HepG2 (cell line): ENCODE measurements at regions not wholly inside any gene's neighbourhood (a gene's known extent, or its start where the extent isn't known, plus 50 kb on each side); places are given as distances from the start of the nearest gene placed in this dataset.

Source experiments
- ATAC-seq: fragments of 200-7000 bp; cut with Tn5 transposase; 3 replicates; pipeline ENCODE4 v1.9.1; 2020; ENCODE audit warnings: mild to moderate bottlenecking, moderate library complexity
- BruUV-seq: library from RNA; stranded (reverse); fragments of 400-500 nt; replicated peaks from 2 replicates; lab custom pipeline; 2021; lab: Mats Ljungman, UMichigan
- CTCF ChIA-PET: fragments of 300-600 bp; formaldehyde crosslinking; extraction: SDS; loops from one replicate; lab custom pipeline; 2021; ENCODE audit warnings: low total read pairs, inconsistent platforms, low intra/inter-chr PET ratio; lab: Yijun Ruan, JAX
- POLR2A ChIA-PET: fragments of 350-600 bp; sonication (Branson Sonifier 250); formaldehyde crosslinking; loops from one replicate; lab custom pipeline; 2020; ENCODE audit warnings: antibody characterized with exemption, inconsistent platforms; lab: Yijun Ruan, JAX
- DNase-seq: peaks from one replicate; pipeline ENCODE4 v3.0.0-alpha.2; 2015; ENCODE audit warnings: low spot score
- FAIRE-seq: peaks from 3 replicates; lab custom pipeline; 2011; peaks lifted over from hg19 to GRCh38; lab: Jason Lieb, UNC
- H2AFZ ChIP-seq: one replicate; pipeline ENCODE4 v1.6.1; 2011; ENCODE audit warnings: low read length, inconsistent platforms
- H3K27ac ChIP-seq: fragments of 300-600 bp; 3 replicates; pipeline ENCODE4 v1.8.0; 2011; ENCODE audit warnings: mixed run types, mild to moderate bottlenecking, mixed read lengths, low read length, inconsistent platforms; ENCODE audit not compliant: insufficient read depth; ENCODE audit errors: extremely low read length
- H3K27me3 ChIP-seq, 2 experiments: fragments of 200-600 bp in 1 of 2; 2 replicates in 1 of 2; 3 replicates in 1 of 2; pipeline versions ENCODE4 v1.6.0 to v1.8.0; 2011; ENCODE audit warnings: low read length in 2 of 2, mild to moderate bottlenecking in 2 of 2, moderate library complexity in 2 of 2, inconsistent platforms in 1 of 2; ENCODE audit not compliant: insufficient read depth in 2 of 2, control insufficient read depth in 1 of 2
- H3K36me3 ChIP-seq, 2 experiments: fragments of 200-600 bp in 1 of 2; replicated peaks in 1 of 2; 2 replicates in 1 of 2; 3 replicates in 1 of 2; pipeline versions ENCODE4 v1.5.1 to v1.8.0; 2011; ENCODE audit warnings: low read length in 2 of 2, inconsistent platforms in 1 of 2; ENCODE audit not compliant: insufficient read depth in 2 of 2, control insufficient read depth in 1 of 2
- H3K4me1 ChIP-seq: 2 replicates; pipeline ENCODE4 v1.5.1; 2012; ENCODE audit warnings: low read length, inconsistent platforms; ENCODE audit not compliant: insufficient read depth
- H3K4me2 ChIP-seq: 2 replicates; pipeline ENCODE4 v1.6.0; 2011; ENCODE audit warnings: low read depth, low read length, inconsistent platforms
- H3K4me3 ChIP-seq, 3 experiments: fragments of 200-600 bp in 1 of 3; sonication (generic), shearing (Covaris generic) in 1 of 3; replicated peaks in 1 of 3; 2 replicates each; pipeline ENCODE4 v1.5.1; 2011 to 2016; ENCODE audit warnings: low read length in 3 of 3, inconsistent platforms in 2 of 3, low read depth in 2 of 3, mild to moderate bottlenecking in 2 of 3, control low read depth in 1 of 3, mixed read lengths in 1 of 3; ENCODE audit not compliant: insufficient read depth in 1 of 3
- H3K79me2 ChIP-seq: one replicate; pipeline ENCODE4 v1.6.1; 2011; ENCODE audit warnings: low read length, inconsistent platforms; ENCODE audit not compliant: insufficient read depth
- H3K9ac ChIP-seq: 2 replicates; pipeline ENCODE4 v1.6.0; 2011; ENCODE audit warnings: mild to moderate bottlenecking, low read depth, low read length, inconsistent platforms; ENCODE audit not compliant: insufficient read depth
- H3K9me3 ChIP-seq: 2 replicates; pipeline ENCODE4 v1.5.1; 2012; ENCODE audit warnings: mild to moderate bottlenecking, low read length
- H4K20me1 ChIP-seq: 2 replicates; pipeline ENCODE4 v1.6.0; 2011; ENCODE audit warnings: inconsistent platforms, mild to moderate bottlenecking, low read length, moderate library complexity; ENCODE audit not compliant: insufficient read depth
- HHEX ChIP-seq: IDR thresholded peaks from 2 replicates; pipeline ENCODE4 v1.6.1; 2016; ENCODE audit warnings: control low read depth
- PCBP2 ChIP-seq: fragments of 200-400 bp; formaldehyde crosslinking; optimal IDR thresholded peaks from 2 replicates; pipeline ENCODE3; 2018; ENCODE audit warnings: low read length, low read depth; ENCODE audit not compliant: poor library complexity, severe bottlenecking
- TCF7L2 ChIP-seq: IDR thresholded peaks from 2 replicates; pipeline ENCODE4 v1.6.1; 2011; ENCODE audit warnings: mild to moderate bottlenecking, low read depth, low read length, moderate library complexity
- TMF1 ChIP-seq: sonication (generic); formaldehyde crosslinking; IDR thresholded peaks from 2 replicates; pipeline ENCODE4 v1.8.1; 2022; ENCODE audit warnings: low read depth, missing genetic modification reagents
- ZBTB42 ChIP-seq: sonication (generic); formaldehyde crosslinking; IDR thresholded peaks from 2 replicates; pipeline ENCODE4 v1.5.0; 2020; ENCODE audit warnings: mild to moderate bottlenecking, missing genetic modification reagents
- ZFP90 ChIP-seq: sonication (generic); formaldehyde crosslinking; IDR thresholded peaks from 2 replicates; pipeline ENCODE4 v1.8.0; 2022; ENCODE audit warnings: missing genetic modification reagents, mild to moderate bottlenecking, inconsistent platforms, borderline replicate concordance
- ZNF333 ChIP-seq: sonication (generic); formaldehyde crosslinking; IDR thresholded peaks from 2 replicates; pipeline ENCODE4 v1.4.0; 2020; ENCODE audit warnings: mild to moderate bottlenecking, missing genetic modification reagents, borderline replicate concordance
- WGBS: methylation state at CpG from one replicate; pipeline ENCODE4 v1.1.6; 2017; ENCODE audit warnings: low lambda C conversion rate; 5-methylcytosine and 5-hydroxymethylcytosine counted together
- in situ Hi-C: cut with HindIII; loops from 2 replicates; pipeline ENCODE4 v1.10.0; 2017; ENCODE audit warnings: low pct_unique_long_range_greater_than_20kb; ENCODE audit not compliant: extremely low pct_ligation_motif_present
- intact Hi-C: fragments of 100-400 bp; cut with micrococcal nuclease; formaldehyde crosslinking; loops from one replicate; pipeline ENCODE4 v1.10.0; 2022; ENCODE audit not compliant: unreplicated experiment
- TF ChIP-seq, protein P1 (sequence below): sonication (generic); formaldehyde crosslinking; IDR thresholded peaks from 2 replicates; pipeline ENCODE4 v1.8.0; 2022; ENCODE audit warnings: missing genetic modification reagents, mild to moderate bottlenecking, moderate library complexity, borderline replicate concordance

DNA sequence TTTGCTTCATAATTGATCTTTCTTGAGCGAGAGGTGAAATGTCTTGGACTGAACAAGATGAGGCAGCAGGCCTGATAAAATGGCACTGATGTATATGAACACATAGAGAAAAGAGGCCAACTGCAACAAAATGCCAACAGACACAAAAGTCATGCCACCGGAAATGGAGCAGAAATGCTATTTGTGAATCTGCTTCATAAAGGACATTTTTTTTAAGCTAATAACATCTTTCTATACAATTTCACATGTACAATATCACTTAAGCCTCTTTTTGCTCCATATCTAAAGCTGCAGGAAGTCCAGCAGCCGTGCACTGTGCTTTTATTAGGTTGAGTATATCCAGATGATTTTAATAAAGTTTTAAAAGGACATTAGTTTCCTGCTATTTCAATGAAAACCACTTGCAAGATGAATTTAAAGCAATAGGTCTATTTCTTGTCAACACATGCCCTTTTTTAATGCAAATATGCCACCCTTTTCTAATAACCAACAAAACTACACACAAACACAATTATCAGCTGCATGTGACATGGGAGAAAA lies 169.2 kb upstream of the ADAMTS9 start:
- no peak for ATAC-seq
- TF ChIP-seq ZFP90 (CRISPR knock-in tag) (no peak), ZBTB42 (CRISPR knock-in tag) (no peak), PCBP2 (no peak), ZNF333 (CRISPR knock-in tag) (no peak), HHEX (no peak), TCF7L2 (no peak), TMF1 (CRISPR knock-in tag) (no peak)
- TF ChIP-seq, protein P1, sequence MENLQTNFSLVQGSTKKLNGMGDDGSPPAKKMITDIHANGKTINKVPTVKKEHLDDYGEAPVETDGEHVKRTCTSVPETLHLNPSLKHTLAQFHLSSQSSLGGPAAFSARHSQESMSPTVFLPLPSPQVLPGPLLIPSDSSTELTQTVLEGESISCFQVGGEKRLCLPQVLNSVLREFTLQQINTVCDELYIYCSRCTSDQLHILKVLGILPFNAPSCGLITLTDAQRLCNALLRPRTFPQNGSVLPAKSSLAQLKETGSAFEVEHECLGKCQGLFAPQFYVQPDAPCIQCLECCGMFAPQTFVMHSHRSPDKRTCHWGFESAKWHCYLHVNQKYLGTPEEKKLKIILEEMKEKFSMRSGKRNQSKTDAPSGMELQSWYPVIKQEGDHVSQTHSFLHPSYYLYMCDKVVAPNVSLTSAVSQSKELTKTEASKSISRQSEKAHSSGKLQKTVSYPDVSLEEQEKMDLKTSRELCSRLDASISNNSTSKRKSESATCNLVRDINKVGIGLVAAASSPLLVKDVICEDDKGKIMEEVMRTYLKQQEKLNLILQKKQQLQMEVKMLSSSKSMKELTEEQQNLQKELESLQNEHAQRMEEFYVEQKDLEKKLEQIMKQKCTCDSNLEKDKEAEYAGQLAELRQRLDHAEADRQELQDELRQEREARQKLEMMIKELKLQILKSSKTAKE (CRISPR knock-in tag), result no peak
- Histone ChIP-seq H3K9ac (no peak overlapping the region), H3K9me3 (no peaks in the 10 kb centered on the region), H3K4me3 (no peak overlapping the region), H3K27me3 (no peaks in the 10 kb centered on the region), H3K79me2 (no peaks in the 10 kb centered on the region), H3K27ac (no peak overlapping the region), H3K36me3 (no peaks in the 10 kb centered on the region), H3K4me2 (no peak overlapping the region), H2AFZ (no peak overlapping the region), H4K20me1 (no peaks in the 10 kb centered on the region), H3K4me1 (no peaks in the 10 kb centered on the region)
- in situ Hi-C loops, result no loop called here
- intact Hi-C loops, result no loop called here
- WGBS, result 32% methylated on average over 3 of the region's 3 CpGs
- ChIA-PET POLR2A (no interaction called here), CTCF (no interaction called here)
- no TSS peak for BruUV-seq
- no peak for FAIRE-seq
- DNase-seq, result no peak
